Parathyroid adenoma (tissue), 2 donors: ENCODE measurements at regions not wholly inside any gene's neighbourhood (a gene's known extent, or its start where the extent isn't known, plus 50 kb on each side); places are given as distances from the start of the nearest gene placed in this dataset.
"Not testable (repeated sequence)": the region's sequence is repeated elsewhere in the genome, so short reads cannot be mapped to it uniquely, and the experiment has no call there.

Experiments used
- H2AFZ ChIP-seq: fragments of 300-600 bp; sonication (generic); one replicate; pipeline ENCODE4 v1.7.0; 2017; ENCODE audit warnings: antibody characterized with exemption, mild to moderate bottlenecking
- H3K27ac ChIP-seq: fragments of 300-600 bp; sonication (generic); one replicate; pipeline ENCODE4 v1.7.0; 2017
- H3K27me3 ChIP-seq: fragments of 300-600 bp; sonication (generic); one replicate; pipeline ENCODE4 v1.7.0; 2017; ENCODE audit warnings: low read length; ENCODE audit not compliant: control insufficient read depth, insufficient read depth
- H3K36me3 ChIP-seq: fragments of 300-600 bp; sonication (generic); one replicate; pipeline ENCODE4 v1.7.0; 2017; ENCODE audit warnings: low read length; ENCODE audit not compliant: control insufficient read depth, insufficient read depth
- H3K4me1 ChIP-seq: fragments of 300-600 bp; sonication (generic); one replicate; pipeline ENCODE4 v1.7.0; 2017; ENCODE audit warnings: control low read depth
- H3K4me2 ChIP-seq: fragments of 300-600 bp; sonication (generic); one replicate; pipeline ENCODE4 v1.7.0; 2017; ENCODE audit warnings: low read length
- H3K4me3 ChIP-seq: fragments of 300-600 bp; sonication (generic); one replicate; pipeline ENCODE4 v1.7.0; 2017; ENCODE audit warnings: low read depth, low read length
- H3K79me2 ChIP-seq: fragments of 300-600 bp; sonication (generic); one replicate; pipeline ENCODE4 v1.7.0; 2017; ENCODE audit warnings: control low read depth
- H3K9ac ChIP-seq: fragments of 300-600 bp; sonication (generic); one replicate; pipeline ENCODE4 v1.7.0; 2017; ENCODE audit warnings: mild to moderate bottlenecking
- H3K9me3 ChIP-seq: fragments of 300-600 bp; sonication (generic); one replicate; pipeline ENCODE4 v1.7.0; 2017; ENCODE audit warnings: low read length; ENCODE audit not compliant: control insufficient read depth
- TF ChIP-seq, protein P1 (sequence below): fragments of 300-600 bp; sonication (generic); IDR thresholded peaks from one replicate; pipeline ENCODE4 v1.7.0; 2017; ENCODE audit warnings: antibody characterized with exemption, mild to moderate bottlenecking
- donor health status: primary hyperparathyroidism.

DNA sequence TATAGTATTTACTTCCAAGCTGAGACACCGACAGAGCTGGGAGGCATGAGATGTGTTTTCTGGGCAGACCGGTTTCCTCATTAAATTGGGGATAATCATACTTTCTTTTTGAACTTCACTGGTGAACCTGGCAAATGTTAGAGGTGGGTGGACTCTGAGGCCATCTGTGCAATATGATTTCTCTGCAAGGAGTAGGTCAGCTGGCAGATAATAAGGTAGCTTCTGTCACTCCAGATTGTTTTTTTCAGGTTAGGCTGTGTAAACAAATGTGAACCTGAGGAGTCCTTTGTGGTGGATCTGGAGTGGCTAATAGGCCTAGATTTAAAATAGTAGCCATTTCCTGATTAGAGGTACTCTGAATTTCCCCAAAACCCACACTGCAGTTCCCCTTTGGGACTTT is 75.4 kb upstream of the S1PR3 start:
- H3K27ac ChIP-seq = no peak overlapping the region
- no peaks in the 10 kb centered on the region for H3K9me3 ChIP-seq
- no peak overlapping the region for H3K4me2 ChIP-seq
- H3K9ac ChIP-seq = no peak overlapping the region
- no peaks in the 10 kb centered on the region for H3K79me2 ChIP-seq
- H3K4me3 ChIP-seq = no peak overlapping the region
- H3K4me1 ChIP-seq = no peaks in the 10 kb centered on the region
- H3K27me3 ChIP-seq = no peaks in the 10 kb centered on the region
- no peak overlapping the region for H2AFZ ChIP-seq
- TF ChIP-seq, protein P1, sequence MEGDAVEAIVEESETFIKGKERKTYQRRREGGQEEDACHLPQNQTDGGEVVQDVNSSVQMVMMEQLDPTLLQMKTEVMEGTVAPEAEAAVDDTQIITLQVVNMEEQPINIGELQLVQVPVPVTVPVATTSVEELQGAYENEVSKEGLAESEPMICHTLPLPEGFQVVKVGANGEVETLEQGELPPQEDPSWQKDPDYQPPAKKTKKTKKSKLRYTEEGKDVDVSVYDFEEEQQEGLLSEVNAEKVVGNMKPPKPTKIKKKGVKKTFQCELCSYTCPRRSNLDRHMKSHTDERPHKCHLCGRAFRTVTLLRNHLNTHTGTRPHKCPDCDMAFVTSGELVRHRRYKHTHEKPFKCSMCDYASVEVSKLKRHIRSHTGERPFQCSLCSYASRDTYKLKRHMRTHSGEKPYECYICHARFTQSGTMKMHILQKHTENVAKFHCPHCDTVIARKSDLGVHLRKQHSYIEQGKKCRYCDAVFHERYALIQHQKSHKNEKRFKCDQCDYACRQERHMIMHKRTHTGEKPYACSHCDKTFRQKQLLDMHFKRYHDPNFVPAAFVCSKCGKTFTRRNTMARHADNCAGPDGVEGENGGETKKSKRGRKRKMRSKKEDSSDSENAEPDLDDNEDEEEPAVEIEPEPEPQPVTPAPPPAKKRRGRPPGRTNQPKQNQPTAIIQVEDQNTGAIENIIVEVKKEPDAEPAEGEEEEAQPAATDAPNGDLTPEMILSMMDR = no peak
- no peaks in the 10 kb centered on the region for H3K36me3 ChIP-seq

GRCh38 chr9:88916894-88917293 is 74.4 kb upstream of the S1PR3 start:
- Histone ChIP-seq H3K27me3 (no peaks in the 10 kb centered on the region), H3K9me3 (no peaks in the 10 kb centered on the region), H3K4me2 (no peak overlapping the region), H3K4me1 (no peaks in the 10 kb centered on the region), H3K9ac (no peak overlapping the region), H3K4me3 (no peak overlapping the region), H3K36me3 (no peaks in the 10 kb centered on the region), H2AFZ (no peak overlapping the region), H3K27ac (no peak overlapping the region), H3K79me2 (no peaks in the 10 kb centered on the region)
- TF ChIP-seq, protein P1 = no peak

- no peaks in the 10 kb centered on the region for H3K79me2 ChIP-seq
- no peak overlapping the region for H2AFZ ChIP-seq
- H3K27ac ChIP-seq = no peak overlapping the region
- no peak overlapping the region for H3K4me2 ChIP-seq
- no peaks in the 10 kb centered on the region for H3K4me1 ChIP-seq
- no peak overlapping the region for H3K4me3 ChIP-seq
- no peaks in the 10 kb centered on the region for H3K27me3 ChIP-seq
- TF ChIP-seq, protein P1 = no peak
- no peak overlapping the region for H3K9ac ChIP-seq
- H3K9me3 ChIP-seq = no peaks in the 10 kb centered on the region
- no peaks in the 10 kb centered on the region for H3K36me3 ChIP-seq
Measured at GRCh38 chr9:88917375-88917774, 73.9 kb upstream of the S1PR3 start.

GRCh38 chr9:88918537-88918936 is 72.7 kb upstream of the S1PR3 start:
- H3K36me3 ChIP-seq, H3K4me1 ChIP-seq, H3K4me3 ChIP-seq, H3K4me2 ChIP-seq, H3K27me3 ChIP-seq, H3K9ac ChIP-seq, H3K27ac ChIP-seq, H3K9me3 ChIP-seq, H3K79me2 ChIP-seq, H2AFZ ChIP-seq: not testable (repeated sequence)

DNA sequence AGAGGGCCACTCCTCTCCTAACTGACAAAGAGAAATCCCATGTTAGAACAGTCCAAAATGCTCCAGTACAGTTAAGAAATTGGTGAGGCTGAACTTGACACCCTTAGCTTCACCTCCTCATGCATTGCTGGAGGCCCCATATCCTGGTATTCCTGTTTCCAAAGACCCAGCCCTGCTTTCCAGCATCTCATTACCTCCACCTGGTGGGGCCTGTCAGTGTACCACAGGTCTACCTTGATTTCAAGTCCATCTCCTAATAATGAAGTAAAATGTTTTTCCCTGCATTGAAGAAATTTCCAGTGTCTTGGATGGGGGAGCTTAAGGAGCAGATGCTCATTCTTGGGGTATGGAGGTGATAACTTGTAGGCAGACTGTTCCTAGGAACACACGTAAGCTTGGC is 70.6 kb upstream of the S1PR3 start:
- H3K4me3 ChIP-seq = no peak overlapping the region
- no peaks in the 10 kb centered on the region for H3K36me3 ChIP-seq
- H3K27me3 ChIP-seq = no peaks in the 10 kb centered on the region
- TF ChIP-seq, protein P1 = no peak
- H3K27ac ChIP-seq = no peak overlapping the region
- H3K4me2 ChIP-seq = no peak overlapping the region
- H3K79me2 ChIP-seq = no peaks in the 10 kb centered on the region
- H3K9me3 ChIP-seq = no peaks in the 10 kb centered on the region
- no peaks in the 10 kb centered on the region for H3K4me1 ChIP-seq
- no peak overlapping the region for H2AFZ ChIP-seq
- H3K9ac ChIP-seq = no peak overlapping the region
